Spleen (tissue), 11 donors: ENCODE measurements at regions not wholly inside any gene's neighbourhood (a gene's known extent, or its start where the extent isn't known, plus 50 kb on each side); places are given as distances from the start of the nearest gene placed in this dataset.

Source experiments
- DNase-seq: peaks from one replicate; pipeline ENCODE4 v3.0.0-alpha.2; 2020
- H3K27ac ChIP-seq, 8 donors: fragments of 200-600 bp; sonication (generic) in 7 of 8; 1 replicate in 4 of 8; 2 replicates in 4 of 8; pipeline versions ENCODE4 v1.5.0 to v1.8.0; 2016 to 2021; ENCODE audit warnings: inconsistent platforms in 4 of 8, mild to moderate bottlenecking in 4 of 8, moderate library complexity in 1 of 8
- H3K27me3 ChIP-seq, 7 donors: fragments of 200-600 bp; sonication (generic) in 6 of 7; replicated peaks in 1 of 7; 1 replicate in 4 of 7; 2 replicates in 3 of 7; pipeline versions ENCODE4 v1.5.0 to v1.8.0; 2016 to 2021; ENCODE audit warnings: inconsistent platforms in 3 of 7, mild to moderate bottlenecking in 1 of 7
- H3K36me3 ChIP-seq, 6 donors: fragments of 200-600 bp; sonication (generic) in 5 of 6; 1 replicate in 4 of 6; 2 replicates in 2 of 6; pipeline versions ENCODE4 v1.5.0 to v1.8.0; 2016 to 2021; ENCODE audit warnings: inconsistent platforms in 2 of 6
- H3K4me1 ChIP-seq, 6 donors: fragments of 200-600 bp; sonication (generic) in 5 of 6; 1 replicate in 3 of 6; 2 replicates in 3 of 6; pipeline versions ENCODE4 v1.5.0 to v1.8.0; 2016 to 2021; ENCODE audit warnings: inconsistent platforms in 3 of 6
- H3K4me3 ChIP-seq, 8 donors: fragments of 200-600 bp; sonication (generic) in 7 of 8; 1 replicate in 4 of 8; 2 replicates in 4 of 8; pipeline versions ENCODE4 v1.5.0 to v1.8.0; 2016 to 2021; ENCODE audit warnings: inconsistent platforms in 4 of 8, mild to moderate bottlenecking in 4 of 8, moderate library complexity in 2 of 8
- H3K9me3 ChIP-seq, 8 donors: fragments of 200-600 bp; sonication (generic) in 7 of 8; 1 replicate in 4 of 8; 2 replicates in 4 of 8; pipeline versions ENCODE4 v1.5.0 to v1.8.0; 2016 to 2021; ENCODE audit warnings: inconsistent platforms in 4 of 8
- POLR2A ChIP-seq, 3 donors: fragments of 450-650 bp; IDR thresholded peaks; one replicate each; pipeline ENCODE4 v1.5.1; 2017; ENCODE audit warnings: antibody characterized with exemption in 3 of 3, mild to moderate bottlenecking in 1 of 3
- POLR2AphosphoS5 ChIP-seq, 3 donors: sonication (generic); formaldehyde crosslinking; IDR thresholded peaks; one replicate each; pipeline ENCODE4 v1.5.1; 2017; ENCODE audit warnings: antibody characterized with exemption in 3 of 3
- WGBS, 5 donors: extraction: QIAGEN DNeasy Blood & Tissue Kit in 3 of 5; methylation state at CpG; one replicate each; pipeline versions ENCODE4 v1.1.5 to v1.1.7; 2013 to 2018; 5-methylcytosine and 5-hydroxymethylcytosine counted together
- intact Hi-C: fragments of 100-400 bp; cut with DNase I; formaldehyde crosslinking; loops from one replicate; pipeline ENCODE4 v1.15.0; 2023; ENCODE audit warnings: low total_unique reads
- TF ChIP-seq, protein P1 (sequence below), 11 experiments: fragments of 200-600 bp in 7 of 11; fragments of 450-650 bp in 4 of 11; sonication (generic) in 4 of 11; IDR thresholded peaks in 8 of 11; conservative IDR thresholded peaks in 3 of 11; 1 replicate in 7 of 11; 2 replicates in 4 of 11; pipeline versions ENCODE4 v1.4.0 to v1.8.0; 2016 to 2021; ENCODE audit warnings: antibody characterized with exemption in 11 of 11, inconsistent platforms in 4 of 11, mild to moderate bottlenecking in 1 of 11
- donor health status: healthy with polysubstance abuse.
- donor health status: DM: no; HTN: no; CAD: no; lungs with moderate emphysema.
- donor health status: DM: no; HTN: no; CAD: no.
- donor health status: Bipolar disorder and iron deficiency.
- donor health status: healthy.
- donor health status: DM: no; HTN: no; CAD: no.
- donor health status: DM: yes; HTN: yes; CAD: no.

- 90 to 96% (median 91%) methylated on average over 8 of the region's 8 CpGs for WGBS, 5 donors
- Histone ChIP-seq H3K27ac (no peak overlapping the region), H3K36me3 (no peaks in the 10 kb centered on the region), H3K27me3 (no peaks in the 10 kb centered on the region), H3K4me1 (no peaks in the 10 kb centered on the region), H3K9me3 (no peaks in the 10 kb centered on the region), H3K4me3 (no peak overlapping the region)
- DNase-seq = no peak
- TF ChIP-seq POLR2A (IDR thresholded peaks at IDR 0.05) (no peak), POLR2AphosphoS5 (IDR thresholded peaks at IDR 0.05) (no peak)
- TF ChIP-seq, protein P1, sequence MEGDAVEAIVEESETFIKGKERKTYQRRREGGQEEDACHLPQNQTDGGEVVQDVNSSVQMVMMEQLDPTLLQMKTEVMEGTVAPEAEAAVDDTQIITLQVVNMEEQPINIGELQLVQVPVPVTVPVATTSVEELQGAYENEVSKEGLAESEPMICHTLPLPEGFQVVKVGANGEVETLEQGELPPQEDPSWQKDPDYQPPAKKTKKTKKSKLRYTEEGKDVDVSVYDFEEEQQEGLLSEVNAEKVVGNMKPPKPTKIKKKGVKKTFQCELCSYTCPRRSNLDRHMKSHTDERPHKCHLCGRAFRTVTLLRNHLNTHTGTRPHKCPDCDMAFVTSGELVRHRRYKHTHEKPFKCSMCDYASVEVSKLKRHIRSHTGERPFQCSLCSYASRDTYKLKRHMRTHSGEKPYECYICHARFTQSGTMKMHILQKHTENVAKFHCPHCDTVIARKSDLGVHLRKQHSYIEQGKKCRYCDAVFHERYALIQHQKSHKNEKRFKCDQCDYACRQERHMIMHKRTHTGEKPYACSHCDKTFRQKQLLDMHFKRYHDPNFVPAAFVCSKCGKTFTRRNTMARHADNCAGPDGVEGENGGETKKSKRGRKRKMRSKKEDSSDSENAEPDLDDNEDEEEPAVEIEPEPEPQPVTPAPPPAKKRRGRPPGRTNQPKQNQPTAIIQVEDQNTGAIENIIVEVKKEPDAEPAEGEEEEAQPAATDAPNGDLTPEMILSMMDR (IDR thresholded peaks at IDR 0.05 in 8 of 11, conservative IDR thresholded peaks at IDR 0.05 in 3 of 11) = no peak
- intact Hi-C loops = no loop called here
Observed at GRCh38 chr10:128867819-128868218, 599.2 kb upstream of the MGMT start.

GRCh38 chr10:128868481-128868880, 598.6 kb upstream of the MGMT start:
- Histone ChIP-seq H3K9me3 (no peaks in the 10 kb centered on the region), H3K27ac (no peak overlapping the region), H3K4me3 (no peak overlapping the region), H3K36me3 (no peaks in the 10 kb centered on the region), H3K27me3 (no peaks in the 10 kb centered on the region), H3K4me1 (no peaks in the 10 kb centered on the region)
- 91 to 98% (median 95%) methylated on average over 3 of the region's 3 CpGs for WGBS, 5 donors
- DNase-seq = no peak
- intact Hi-C loops = no loop called here
- TF ChIP-seq POLR2A (IDR thresholded peaks at IDR 0.05) (no peak), POLR2AphosphoS5 (IDR thresholded peaks at IDR 0.05) (no peak)
- TF ChIP-seq, protein P1 (IDR thresholded peaks at IDR 0.05 in 8 of 11, conservative IDR thresholded peaks at IDR 0.05 in 3 of 11) = no peak

GRCh38 chr10:128869101-128869749, 597.8 kb upstream of the MGMT start:
- TF ChIP-seq, protein P1 (IDR thresholded peaks at IDR 0.05 in 8 of 11, conservative IDR thresholded peaks at IDR 0.05 in 3 of 11) = no peak
- TF ChIP-seq POLR2AphosphoS5 (IDR thresholded peaks at IDR 0.05) (no peak), POLR2A (IDR thresholded peaks at IDR 0.05) (no peak)
- no peak overlapping the region for H3K27ac ChIP-seq
- H3K27me3 ChIP-seq = no peaks in the 10 kb centered on the region
- no peak overlapping the region for H3K4me3 ChIP-seq
- WGBS, 5 donors = 80 to 86% (median 83%) methylated on average over 15 of the region's 15 CpGs
- intact Hi-C loops = no loop called here
- no peak for DNase-seq
- H3K9me3 ChIP-seq = no peaks in the 10 kb centered on the region
- no peaks in the 10 kb centered on the region for H3K4me1 ChIP-seq
- no peaks in the 10 kb centered on the region for H3K36me3 ChIP-seq

GRCh38 chr10:128870830-128871597, 596.0 kb upstream of the MGMT start:
- no peak for DNase-seq
- Histone ChIP-seq H3K4me1 (no peaks in the 10 kb centered on the region), H3K9me3 (no peaks in the 10 kb centered on the region), H3K27ac (no peak overlapping the region), H3K36me3 (no peaks in the 10 kb centered on the region), H3K4me3 (no peak overlapping the region), H3K27me3 (no peaks in the 10 kb centered on the region)
- intact Hi-C loops = no loop called here
- TF ChIP-seq, protein P1 (IDR thresholded peaks at IDR 0.05 in 8 of 11, conservative IDR thresholded peaks at IDR 0.05 in 3 of 11) = no peak
- no peak for TF ChIP-seq POLR2AphosphoS5 (IDR thresholded peaks at IDR 0.05)
- TF ChIP-seq POLR2A (IDR thresholded peaks at IDR 0.05) = no peak
- 76 to 89% (median 78%) methylated on average over 11 of the region's 11 CpGs for WGBS, 5 donors
